Hematopoietic multipotent progenitor cell treated with erythropoietin and hydrocortisone succinate and interleukin-3 and kit ligand, for 6 days (in vitro differentiated cells): ENCODE measurements at regions not wholly inside any gene's neighbourhood (a gene's known extent, or its start where the extent isn't known, plus 50 kb on each side); places are given as distances from the start of the nearest gene placed in this dataset.
"Not testable (repeated sequence)": the region's sequence is repeated elsewhere in the genome, so short reads cannot be mapped to it uniquely, and the experiment has no call there.

Experiments
- DNase-seq: peaks from one replicate; pipeline ENCODE4 v3.0.0-alpha.2; 2015

DNA sequence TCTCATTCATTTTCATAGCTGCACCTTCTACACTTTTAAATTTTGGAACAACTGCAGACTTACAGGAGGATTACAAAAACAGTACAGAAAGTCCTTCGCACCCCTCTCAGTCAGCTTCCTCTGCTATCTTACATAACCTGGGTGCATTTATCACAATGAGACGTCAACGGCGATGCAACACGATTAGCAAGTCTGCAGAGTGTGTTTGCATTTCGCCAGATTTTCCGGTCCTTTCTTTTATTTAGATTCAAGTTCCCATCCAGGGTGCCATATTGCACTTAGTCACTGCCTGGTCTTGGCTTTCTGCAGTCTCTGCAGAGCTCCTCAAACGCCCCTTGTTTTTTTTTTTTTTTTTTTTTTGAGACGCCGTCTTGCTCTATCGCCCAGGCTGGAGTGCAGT is 85.9 kb downstream of the ASMT start:
- no peak for DNase-seq

DNA sequence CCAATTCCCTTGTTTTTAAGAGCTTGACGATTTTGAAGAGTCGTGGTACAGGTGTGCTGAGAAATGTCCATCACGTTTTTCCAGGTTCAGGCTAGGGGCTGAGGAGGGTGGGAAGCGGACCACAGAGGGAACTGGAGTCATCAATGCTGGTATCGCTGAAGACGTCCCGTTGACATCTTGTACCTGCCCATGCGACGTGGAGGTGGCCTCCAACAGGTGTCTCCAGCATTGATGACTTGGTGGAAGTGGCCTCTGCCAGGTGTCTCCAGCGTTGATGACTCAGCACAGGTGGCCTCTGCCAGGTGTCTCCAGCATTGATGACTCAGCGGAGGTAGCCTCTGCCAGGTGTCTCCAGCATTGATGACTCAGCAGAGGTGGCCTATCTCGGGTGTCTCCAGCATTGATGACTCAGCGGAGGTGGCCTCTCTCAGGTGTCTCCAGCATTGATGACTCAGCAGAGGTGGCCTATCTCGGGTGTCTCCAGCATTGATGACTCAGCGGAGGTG is 86.6 kb downstream of the ASMT start:
- not testable (repeated sequence) for DNase-seq

GRCh38 chrX:1702142-1702541 is 87.3 kb downstream of the ASMT start:
- not testable (repeated sequence) for DNase-seq

GRCh38 chrX:1702557-1702956 is 87.7 kb downstream of the ASMT start:
- not testable (repeated sequence) for DNase-seq

DNA sequence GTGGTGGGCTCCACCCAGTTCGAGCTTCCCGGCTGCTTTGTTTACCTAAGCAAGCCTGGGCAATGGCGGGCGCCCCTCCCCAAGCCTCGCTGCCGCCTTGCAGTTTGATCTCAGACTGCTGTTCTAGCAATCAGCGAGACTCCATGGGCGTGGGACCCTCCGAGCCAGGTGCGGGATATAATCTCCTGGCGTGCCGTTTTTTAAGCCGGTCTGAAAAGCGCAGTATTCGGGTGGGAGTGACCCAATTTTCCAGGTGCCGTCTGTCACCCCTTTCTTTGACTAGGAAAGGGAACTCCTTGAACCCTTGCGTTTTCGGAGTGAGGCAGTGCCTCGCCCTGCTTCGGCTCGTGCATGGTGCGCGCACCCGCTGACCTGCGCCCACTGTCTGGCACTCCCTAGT is 94.4 kb downstream of the ASMT start:
- not testable (repeated sequence) for DNase-seq

DNA sequence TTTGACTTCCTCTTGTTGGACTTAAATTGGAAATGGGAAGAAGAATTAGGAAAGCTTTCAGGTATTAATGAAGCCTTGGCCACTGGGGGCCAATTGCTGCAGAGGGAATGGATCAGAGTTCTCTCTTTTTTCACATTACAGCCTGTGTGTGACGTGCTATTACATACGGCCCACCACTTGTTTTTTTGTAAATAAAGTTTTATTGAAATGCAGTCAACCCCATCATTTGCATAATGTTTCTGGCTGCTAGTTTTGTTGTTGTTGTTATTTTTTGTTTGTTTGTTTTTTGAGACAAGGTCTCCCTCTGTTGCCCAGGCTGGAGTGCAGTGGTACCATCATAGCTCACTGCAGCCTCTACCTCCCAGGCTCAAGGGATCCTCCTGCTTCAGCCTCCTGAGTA is 98.4 kb downstream of the ASMT start:
- DNase-seq = no peak

DNA sequence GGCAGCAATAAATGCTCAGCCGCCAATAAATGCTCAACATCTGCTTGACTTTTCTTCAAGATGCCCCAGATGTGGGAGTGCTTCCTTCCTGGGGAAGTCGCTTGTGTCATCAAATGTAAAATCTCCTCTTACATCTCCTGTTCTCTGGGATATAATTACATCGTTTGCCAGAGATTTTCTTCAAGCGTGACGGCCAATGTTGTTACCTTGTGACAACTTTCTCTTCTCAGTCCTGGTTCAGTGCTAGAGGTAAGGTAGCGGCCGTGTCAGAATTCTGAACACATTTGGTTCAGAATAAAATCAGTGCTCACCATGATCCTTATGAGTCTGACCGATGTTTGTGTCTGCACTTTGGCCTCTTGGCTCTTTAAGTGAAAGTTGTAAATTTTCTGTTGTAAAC is 102.5 kb downstream of the ASMT start:
- DNase-seq = no peak

DNA sequence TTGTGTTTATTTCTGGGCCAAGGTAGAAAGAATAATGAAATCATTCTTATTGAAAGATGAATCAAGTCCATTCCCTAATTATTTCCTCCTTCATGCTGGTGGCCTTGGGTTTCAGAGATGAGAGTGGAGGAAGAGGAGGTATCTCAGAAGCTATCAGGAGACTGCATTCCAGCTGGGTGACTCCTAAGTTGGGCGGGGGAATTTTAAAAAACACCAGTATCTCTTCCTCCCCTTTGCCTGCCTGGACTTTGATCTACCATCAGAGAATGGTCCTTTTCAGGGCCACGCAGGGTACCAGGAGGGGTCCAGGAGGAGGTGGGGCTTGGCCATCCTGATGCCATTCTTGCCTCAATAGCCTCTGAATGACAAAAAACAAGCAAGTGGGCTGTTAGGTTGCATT is 104.4 kb downstream of the ASMT start:
- DNase-seq = no peak

- no peak for DNase-seq
Measured at GRCh38 chrX:1720836-1721235, 106.0 kb downstream of the ASMT start.

DNA sequence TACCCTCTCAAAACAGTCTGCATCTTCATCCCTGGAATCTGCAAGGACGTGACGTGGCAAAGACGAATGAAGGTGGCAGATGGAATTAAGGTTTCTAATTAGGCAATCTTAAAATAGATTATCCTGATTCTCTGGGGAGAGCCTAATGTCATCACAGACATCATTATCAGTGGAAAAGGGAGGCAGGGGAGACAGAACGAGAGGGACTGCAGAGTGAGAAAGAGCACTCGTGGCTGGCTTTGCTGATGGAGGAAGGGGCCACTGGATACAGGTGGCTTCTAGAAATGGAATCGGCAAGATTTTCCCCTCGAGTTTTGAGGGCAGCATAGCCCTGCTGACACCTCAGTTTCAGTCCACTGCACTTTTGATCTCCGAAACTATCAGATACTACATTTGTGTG is 110.6 kb downstream of the ASMT start:
- DNase-seq = no peak

DNA sequence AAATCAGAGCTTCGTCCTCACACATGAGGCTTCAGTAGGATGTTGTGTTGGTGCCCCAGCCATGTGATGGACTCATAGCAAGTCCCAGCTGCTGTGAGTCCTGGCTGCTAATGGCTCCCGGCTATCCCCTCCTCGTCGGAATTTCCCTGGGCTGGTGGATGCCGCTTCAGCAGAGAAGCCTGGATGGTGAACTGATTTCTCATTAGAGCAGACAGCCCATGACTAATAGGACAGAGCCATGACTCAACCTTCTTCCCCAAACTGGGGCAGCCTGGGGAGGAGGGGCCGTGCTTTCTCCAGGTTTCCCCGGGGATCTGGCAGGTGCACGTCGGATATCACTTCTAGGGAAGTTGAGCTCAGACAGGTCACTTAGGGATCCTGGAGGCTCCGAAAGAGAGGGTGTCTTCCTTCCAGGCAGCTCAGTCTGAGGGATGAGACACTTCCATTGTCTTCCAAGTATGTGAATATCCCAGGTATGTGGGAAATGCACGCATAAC is 112.7 kb downstream of the ASMT start:
- no peak for DNase-seq

GRCh38 chrX:1734806-1735205 is 119.9 kb downstream of the ASMT start:
- DNase-seq = no peak

GRCh38 chrX:1741816-1742394 is 127.0 kb downstream of the ASMT start:
- DNase-seq = no peak

DNA sequence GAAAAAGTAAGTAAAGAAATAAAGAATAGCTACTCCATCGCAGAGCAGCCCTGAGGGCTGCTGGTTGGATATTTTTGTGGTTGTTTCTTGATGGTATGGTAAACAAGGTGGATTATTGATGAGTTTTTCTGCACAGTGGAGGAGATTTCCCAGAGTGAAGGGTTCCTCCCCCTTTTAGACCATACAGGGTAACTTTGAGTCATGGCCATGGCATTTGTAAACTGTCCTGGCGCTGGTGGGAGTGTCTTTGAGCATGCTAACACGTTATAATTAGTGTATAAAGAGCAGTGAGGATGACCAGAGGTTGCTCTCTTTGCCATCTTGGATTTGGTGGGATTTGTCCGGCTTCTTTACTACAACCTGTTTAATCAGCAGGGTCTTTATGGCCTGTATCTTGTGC is 128.2 kb downstream of the ASMT start:
- no peak for DNase-seq

DNA sequence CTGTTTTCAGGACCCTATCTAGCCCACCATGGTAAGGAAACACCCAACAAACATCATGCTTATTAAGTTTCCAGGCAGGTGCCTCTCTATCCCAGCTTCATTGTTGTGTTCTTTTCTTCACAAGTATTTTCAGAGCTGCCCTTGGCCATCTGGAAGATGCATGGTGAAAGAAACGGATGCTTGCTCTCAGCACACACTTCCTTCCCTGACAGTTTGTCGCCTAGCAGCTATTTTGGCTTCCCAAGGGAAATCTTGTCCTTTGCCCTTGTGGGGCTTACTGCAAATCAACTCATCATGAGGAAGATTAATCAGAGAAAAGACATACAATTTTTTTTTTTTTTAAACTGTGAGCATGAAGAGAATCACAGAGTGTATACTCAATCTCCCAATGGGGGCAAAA is 128.8 kb downstream of the ASMT start:
- no peak for DNase-seq

DNA sequence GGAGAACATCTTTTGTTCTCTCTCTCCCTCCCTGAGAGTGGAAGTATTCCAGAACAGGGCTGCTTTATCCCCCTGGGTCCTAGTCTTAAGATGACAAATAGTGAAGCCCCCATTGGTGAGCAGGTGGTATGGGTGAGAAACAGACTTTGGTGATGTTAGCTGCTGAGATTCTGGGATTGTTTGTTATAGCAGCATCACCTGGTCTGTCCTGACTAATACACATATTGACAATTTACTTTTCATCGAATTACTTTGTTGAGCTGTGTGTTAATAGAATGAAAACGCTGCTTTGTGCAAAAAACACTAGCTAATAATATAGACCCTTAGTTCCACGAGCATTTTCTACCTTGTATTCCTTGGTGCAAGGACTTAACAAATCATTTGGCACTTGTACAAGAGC is 133.5 kb downstream of the ASMT start:
- DNase-seq = no peak

DNA sequence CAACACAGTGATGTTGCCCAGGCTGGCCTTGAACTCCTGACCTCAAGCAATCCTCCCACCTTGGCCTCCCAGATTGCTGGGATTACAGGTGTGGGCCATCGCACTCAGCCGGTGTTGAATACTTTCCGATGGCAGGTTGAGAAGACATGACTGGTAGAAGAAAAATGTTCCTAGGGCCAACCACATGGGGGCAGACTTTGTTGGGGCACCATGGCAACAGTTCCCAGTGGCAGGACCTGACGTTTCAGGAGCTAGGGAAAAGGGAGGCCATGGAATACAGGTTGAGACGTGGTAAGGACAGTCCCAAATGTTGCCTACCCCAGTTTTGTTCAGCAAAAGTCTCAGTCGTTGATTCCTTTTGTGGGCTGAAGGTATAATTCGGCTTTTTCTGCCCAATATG is 134.6 kb downstream of the ASMT start:
- no peak for DNase-seq

GRCh38 chrX:1750267-1750666 is 135.4 kb downstream of the ASMT start:
- no peak for DNase-seq

DNA sequence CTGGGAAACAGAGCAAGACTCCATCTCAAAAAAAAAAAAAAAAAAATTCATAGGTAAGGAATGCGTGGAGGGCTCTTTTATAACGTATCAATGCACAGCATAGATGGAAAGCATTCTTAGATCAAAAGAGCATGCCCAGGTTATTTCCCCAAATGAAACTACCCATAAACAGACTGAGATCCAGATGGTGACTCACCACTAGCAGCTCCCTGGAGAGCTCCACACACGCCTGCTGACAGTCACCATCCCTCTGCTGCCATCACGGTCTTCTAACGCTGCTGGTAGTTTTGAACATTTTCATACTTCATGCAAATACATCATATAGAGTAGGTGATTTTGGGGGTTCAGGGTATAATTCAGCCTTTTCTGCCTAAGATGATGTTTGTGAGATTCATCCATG is 136.9 kb downstream of the ASMT start:
- no peak for DNase-seq

GRCh38 chrX:1752799-1753198 is 137.9 kb downstream of the ASMT start:
- DNase-seq = not testable (repeated sequence)

DNA sequence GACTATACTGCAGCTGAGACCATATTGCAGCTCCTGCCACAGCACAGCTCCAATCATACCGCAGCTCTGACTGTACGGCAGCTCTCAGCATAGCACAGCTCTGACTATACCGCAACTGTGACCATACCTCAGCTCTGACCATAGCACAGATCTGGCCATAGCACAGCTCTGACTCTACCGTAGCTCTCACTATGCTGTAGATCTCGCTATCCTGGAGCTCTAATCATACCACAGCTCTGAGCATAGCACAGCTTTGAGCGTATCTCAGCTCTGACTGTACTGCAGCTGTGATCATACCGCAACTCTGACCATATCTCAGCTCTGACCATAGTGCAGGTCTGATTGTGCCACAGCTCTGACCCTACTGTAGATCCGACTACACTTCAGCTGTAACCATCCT is 139.2 kb downstream of the ASMT start:
- DNase-seq = no peak

- DNase-seq = no peak
Measured at GRCh38 chrX:1763294-1763693, 148.4 kb downstream of the ASMT start.

DNA sequence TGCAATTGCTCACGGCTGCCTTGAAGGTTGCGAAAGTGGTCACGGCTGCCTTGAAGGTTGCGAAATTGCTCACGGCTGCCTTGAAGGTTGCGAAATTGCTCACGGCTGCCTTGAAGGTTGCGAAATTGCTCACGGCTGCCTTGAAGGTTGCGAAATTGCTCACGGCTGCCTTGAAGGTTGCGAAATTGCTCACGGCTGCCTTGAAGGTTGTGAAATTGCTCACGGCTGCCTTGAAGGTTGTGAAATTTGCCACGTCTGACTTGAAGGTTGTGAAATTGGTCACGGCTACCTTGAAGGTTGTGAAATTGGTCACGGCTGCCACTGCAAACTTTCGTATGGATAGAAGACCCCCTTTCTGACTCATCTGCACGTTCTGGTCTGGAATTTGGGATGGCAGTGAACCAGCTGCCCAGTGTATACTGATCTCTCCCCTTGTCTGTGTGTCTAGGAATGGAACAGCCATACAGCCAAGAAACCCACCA is 150.1 kb downstream of the ASMT start:
- DNase-seq = not testable (repeated sequence)

- no peak for DNase-seq
Measured at GRCh38 chrX:1767026-1767425, 152.2 kb downstream of the ASMT start.

- no peak for DNase-seq
Measured at GRCh38 chrX:1778817-1779216, 164.0 kb downstream of the ASMT start.
